Bronchial epithelial cell (primary cell): ENCODE measurements at regions not wholly inside any gene's neighbourhood (a gene's known extent, or its start where the extent isn't known, plus 50 kb on each side); places are given as distances from the start of the nearest gene placed in this dataset.

ENCODE experiments used
- DNase-seq: peaks from one replicate; pipeline ENCODE4 v3.0.0-alpha.2; 2010; ENCODE audit warnings: low read depth
- FAIRE-seq: peaks from 2 replicates; lab custom pipeline; 2011; peaks lifted over from hg19 to GRCh38; lab: Jason Lieb, UNC
- H3K27me3 ChIP-seq: 2 replicates; pipeline ENCODE4 v1.5.1; 2011; ENCODE audit warnings: low read length; ENCODE audit not compliant: control insufficient read depth, insufficient read depth
- H3K36me3 ChIP-seq: 2 replicates; pipeline ENCODE4 v1.5.1; 2011; ENCODE audit warnings: low read length; ENCODE audit not compliant: control insufficient read depth, insufficient read depth
- H3K4me3 ChIP-seq: 2 replicates; pipeline ENCODE4 v1.5.1; 2011; ENCODE audit warnings: mild to moderate bottlenecking, low read depth, low read length, control low read depth
- TF ChIP-seq, protein P1 (sequence below): IDR thresholded peaks from 2 replicates; pipeline ENCODE4 v1.5.1; 2011; ENCODE audit warnings: mild to moderate bottlenecking, moderate library complexity, low read length, control low read depth, inconsistent platforms; ENCODE audit not compliant: insufficient read depth, severe bottlenecking

DNA sequence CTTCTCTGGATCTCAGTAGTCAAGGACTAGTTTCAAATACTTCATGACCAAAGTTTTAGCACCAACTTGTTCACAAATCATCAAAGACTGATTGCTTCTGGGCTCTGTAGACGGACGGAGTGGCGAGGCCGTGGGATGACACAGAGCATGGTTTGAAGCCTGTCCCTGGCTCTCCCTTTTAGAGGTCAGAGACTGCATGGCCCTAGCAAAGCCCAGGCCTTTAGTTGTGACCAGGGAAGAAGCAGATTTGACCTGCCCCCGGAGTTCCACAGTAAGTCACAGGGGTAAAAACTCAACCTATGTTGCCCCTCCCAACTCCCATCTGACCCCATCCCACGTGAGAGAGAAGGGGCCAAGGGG is 90.4 kb downstream of the SYNE3 start:
- TF ChIP-seq, protein P1, sequence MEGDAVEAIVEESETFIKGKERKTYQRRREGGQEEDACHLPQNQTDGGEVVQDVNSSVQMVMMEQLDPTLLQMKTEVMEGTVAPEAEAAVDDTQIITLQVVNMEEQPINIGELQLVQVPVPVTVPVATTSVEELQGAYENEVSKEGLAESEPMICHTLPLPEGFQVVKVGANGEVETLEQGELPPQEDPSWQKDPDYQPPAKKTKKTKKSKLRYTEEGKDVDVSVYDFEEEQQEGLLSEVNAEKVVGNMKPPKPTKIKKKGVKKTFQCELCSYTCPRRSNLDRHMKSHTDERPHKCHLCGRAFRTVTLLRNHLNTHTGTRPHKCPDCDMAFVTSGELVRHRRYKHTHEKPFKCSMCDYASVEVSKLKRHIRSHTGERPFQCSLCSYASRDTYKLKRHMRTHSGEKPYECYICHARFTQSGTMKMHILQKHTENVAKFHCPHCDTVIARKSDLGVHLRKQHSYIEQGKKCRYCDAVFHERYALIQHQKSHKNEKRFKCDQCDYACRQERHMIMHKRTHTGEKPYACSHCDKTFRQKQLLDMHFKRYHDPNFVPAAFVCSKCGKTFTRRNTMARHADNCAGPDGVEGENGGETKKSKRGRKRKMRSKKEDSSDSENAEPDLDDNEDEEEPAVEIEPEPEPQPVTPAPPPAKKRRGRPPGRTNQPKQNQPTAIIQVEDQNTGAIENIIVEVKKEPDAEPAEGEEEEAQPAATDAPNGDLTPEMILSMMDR: no peak
- no peaks in the 10 kb centered on the region for H3K27me3 ChIP-seq
- H3K36me3 ChIP-seq: no peaks in the 10 kb centered on the region
- peak; percentile 58 for FAIRE-seq
- no peak overlapping the region for H3K4me3 ChIP-seq
- no peak for DNase-seq

DNA sequence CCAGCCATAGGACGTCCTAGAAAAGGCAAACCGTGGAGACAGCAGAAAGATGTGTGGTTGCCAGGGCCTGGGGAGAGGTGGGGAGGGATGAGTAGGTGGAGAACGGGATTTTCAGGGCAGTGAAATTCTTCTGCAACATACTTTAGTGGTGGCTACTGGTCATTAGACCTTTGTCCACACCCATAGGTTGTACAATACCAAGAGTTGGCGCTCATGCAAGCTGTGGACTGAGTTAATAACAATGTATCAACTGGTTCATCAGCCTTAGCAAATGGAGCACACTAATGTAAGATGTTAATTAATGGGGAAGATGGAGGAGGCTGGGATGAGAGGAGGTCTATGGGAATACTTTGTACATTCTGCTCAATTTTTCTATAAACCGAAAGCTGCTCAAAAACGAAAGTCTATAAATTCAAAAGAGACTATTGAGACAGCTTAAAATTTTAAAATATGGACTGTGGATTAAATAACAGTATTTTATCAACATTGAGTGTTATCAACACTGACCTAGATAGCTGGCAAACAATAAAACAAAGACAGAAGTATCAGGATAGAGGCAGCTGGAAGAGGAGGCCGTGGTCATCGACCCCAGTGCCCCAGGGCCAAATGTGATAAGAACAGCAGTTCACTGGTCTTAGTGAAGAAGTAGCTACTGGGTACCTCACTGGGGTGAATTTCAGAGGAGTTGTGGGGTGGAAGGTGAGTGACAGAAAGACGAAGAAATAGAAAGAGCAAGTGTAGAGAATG is 90.9 kb downstream of the SYNE3 start:
- DNase-seq (no peak), FAIRE-seq (no peak)
- H3K4me3 ChIP-seq: no peak overlapping the region
- TF ChIP-seq, protein P1: no peak
- H3K36me3 ChIP-seq: no peaks in the 10 kb centered on the region
- H3K27me3 ChIP-seq: no peaks in the 10 kb centered on the region

DNA sequence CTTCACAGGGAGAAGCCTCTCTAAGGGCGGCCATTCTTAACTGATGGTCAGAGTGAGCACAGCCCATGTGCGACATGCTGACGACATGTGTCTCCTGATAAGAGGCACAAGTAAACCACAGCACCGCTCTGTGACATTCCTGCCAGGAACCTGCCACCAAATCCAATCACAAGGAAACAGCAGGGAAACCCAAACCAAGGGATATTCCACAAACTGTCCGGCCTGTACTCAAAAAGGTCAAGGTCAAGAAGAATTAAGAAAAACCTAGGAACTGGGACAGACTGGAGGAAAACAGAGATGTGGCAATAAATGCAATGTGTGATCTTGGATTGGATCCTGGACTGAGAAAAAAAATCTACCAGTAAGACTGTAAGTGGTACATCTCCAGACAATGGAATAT is 91.9 kb downstream of the SYNE3 start:
- H3K4me3 ChIP-seq: no peak overlapping the region
- DNase-seq (no peak), FAIRE-seq (peak; percentile 70)
- no peaks in the 10 kb centered on the region for H3K36me3 ChIP-seq
- no peaks in the 10 kb centered on the region for H3K27me3 ChIP-seq
- TF ChIP-seq, protein P1: no peak

DNA sequence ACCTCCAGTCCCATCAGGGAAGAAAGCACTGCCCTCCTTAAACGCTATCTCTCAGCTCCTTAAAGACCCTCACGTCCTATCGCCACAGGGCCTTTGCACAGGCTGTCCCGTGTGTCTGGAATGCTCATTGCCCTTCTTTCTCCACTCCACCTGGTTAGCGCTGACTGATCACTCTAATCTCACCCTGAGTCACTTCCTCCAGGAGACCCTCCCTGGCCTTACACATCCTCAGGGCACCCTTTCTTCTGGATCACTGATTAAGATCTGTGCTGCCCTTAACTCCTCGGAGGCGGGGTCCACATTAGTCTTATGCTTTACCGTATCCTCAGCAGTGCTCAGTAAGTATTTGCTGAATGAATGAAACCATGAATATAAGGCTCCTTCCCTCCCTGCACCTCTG is 94.7 kb downstream of the SYNE3 start:
- no peak overlapping the region for H3K4me3 ChIP-seq
- no peaks in the 10 kb centered on the region for H3K27me3 ChIP-seq
- FAIRE-seq: no peak
- H3K36me3 ChIP-seq: no peaks in the 10 kb centered on the region
- TF ChIP-seq, protein P1: no peak
- DNase-seq: no peak

DNA sequence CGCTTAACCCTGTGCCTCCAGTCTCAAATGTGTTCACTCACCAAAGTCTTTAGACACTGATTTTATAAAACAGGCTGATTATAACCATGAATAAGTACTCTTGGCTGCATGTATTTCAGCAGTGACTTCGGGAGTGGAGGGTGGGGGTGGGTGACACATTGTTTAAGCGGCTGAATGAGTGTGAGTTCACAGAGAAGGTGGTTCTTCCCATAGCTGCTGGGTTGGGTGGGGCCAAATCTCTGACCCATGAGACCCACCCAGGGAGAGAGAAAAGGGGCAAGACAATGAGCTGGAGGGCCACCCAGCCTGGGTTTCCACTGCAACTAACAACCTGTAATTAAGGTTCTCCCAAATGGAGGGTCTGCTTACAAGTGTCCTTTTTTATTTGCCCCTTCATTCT is 96.4 kb downstream of the SYNE3 start:
- FAIRE-seq (no peak), DNase-seq (peak; percentile 2)
- TF ChIP-seq, protein P1: no peak
- Histone ChIP-seq H3K4me3 (no peak overlapping the region), H3K27me3 (no peaks in the 10 kb centered on the region), H3K36me3 (no peaks in the 10 kb centered on the region)

DNA sequence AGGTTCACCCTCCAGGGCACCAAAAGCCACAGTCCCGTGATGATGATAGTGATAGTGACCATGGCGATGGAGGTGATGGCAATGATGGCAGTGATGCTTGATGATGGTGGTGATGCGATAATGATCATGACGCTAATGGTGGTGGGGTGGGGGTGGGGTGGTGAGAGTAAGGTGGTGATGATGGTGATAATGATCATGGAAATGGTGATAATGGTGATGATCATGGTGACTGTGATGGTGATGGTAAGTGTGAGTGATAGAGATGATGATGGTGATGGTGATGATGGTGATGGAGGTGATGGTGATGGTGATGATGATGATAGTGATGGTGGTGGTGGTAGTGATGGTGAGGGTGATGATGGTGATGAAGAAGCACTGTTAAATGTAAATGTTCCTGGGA is 96.9 kb downstream of the SYNE3 start:
- H3K27me3 ChIP-seq: no peaks in the 10 kb centered on the region
- DNase-seq: no peak
- H3K4me3 ChIP-seq: no peak overlapping the region
- FAIRE-seq: no peak
- H3K36me3 ChIP-seq: no peaks in the 10 kb centered on the region
- TF ChIP-seq, protein P1: no peak
